HG03565 (cell line): ENCODE measurements at regions not wholly inside any gene's neighbourhood (a gene's known extent, or its start where the extent isn't known, plus 50 kb on each side); places are given as distances from the start of the nearest gene placed in this dataset.
A peak's percentile ranks its signal among the peaks of the same experiment; 100 is the strongest.
"Not testable (repeated sequence)": the region's sequence is repeated elsewhere in the genome, so short reads cannot be mapped to it uniquely, and the experiment has no call there.

ENCODE experiments used
- ATAC-seq: cut with Tn5 transposase; IDR thresholded peaks from one replicate; pipeline ENCODE4 v1.9.1; 2021; ENCODE audit warnings: mild to moderate bottlenecking, moderate library complexity; ENCODE audit not compliant: unreplicated experiment

DNA sequence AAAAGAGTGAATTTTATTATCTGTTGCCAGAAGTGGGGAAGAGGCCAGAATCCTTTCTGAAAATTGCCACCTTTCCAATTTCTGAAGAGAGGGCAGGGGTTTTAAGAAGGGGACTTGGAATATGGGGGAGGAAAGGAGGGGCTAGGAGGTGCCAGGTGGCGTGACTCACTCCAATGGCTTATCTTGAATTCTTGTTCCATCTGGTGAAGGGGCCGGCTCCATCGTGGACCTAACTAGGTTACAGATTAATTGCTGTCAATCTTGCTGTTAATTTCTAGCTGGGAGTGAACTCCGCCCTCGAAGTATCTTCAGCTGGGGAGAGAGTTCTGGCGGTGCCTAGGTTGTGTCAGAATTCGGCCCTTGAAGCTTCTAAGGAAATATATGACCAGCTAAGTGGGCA is 138.7 kb downstream of the YTHDC2 start:
- no peak for ATAC-seq

DNA sequence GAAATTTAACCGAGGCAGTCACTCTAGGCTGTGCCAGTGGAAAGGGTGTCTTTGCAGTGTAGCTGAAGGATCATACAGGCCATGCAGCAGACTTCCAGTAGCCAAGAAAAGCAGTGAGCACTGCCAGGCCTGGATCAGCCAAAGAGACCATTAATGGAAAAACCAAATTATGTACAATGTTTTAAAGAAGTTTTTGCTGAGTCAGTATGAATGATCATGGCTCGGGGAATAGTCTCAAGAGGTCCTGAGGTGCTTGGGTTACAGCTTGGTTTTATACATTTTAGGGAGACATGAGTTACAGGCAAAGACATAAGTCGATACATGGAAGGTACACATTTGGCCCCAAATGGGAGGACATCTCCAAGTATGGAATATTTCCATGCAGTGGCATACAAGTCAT is 141.3 kb downstream of the YTHDC2 start:
- no peak for ATAC-seq

DNA sequence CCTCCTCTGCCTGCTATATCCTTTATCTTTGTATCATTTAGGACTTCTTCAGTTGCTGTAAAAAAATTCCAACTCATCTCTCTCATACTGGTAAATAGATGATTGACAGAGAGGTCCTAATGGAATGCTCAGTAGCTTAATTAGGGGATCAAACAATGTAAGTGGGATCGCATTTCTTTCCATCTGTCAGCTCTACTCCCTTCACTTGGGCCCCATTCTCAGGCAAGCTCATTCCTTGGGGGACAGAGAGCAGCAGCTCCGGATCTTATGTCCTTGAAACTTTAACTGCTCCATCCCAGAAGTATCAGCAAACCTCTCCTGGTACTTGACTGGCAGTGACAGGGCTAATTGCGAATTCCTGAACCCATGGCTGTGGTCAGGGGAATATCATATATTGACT is 146.7 kb downstream of the YTHDC2 start:
- ATAC-seq, result no peak

DNA sequence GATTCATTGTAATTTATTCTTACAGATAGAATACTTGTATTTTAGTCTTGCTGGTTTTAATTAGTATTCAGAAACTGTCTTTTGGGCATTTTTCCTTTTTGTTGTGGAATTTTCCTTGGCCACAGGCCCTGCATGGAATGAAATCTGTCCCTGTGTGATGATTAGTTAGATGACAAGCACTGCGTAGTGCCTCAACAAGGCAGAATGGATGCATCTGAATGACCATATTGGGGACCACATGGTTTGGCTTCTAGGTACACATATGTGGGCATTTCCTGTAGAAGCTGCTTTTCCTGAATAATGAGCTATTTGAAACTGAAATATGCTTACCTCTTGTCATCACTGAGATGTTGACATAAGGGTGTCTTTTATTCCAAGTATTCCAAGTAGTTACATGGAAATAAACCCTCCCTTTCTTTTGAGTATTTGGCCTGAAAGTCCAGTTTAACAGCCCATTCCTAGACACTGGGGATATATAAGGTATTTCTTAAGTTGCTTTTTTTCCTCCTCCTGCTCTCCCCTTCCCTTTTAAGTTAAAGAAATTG is 147.3 kb downstream of the YTHDC2 start:
- ATAC-seq, result no peak

DNA sequence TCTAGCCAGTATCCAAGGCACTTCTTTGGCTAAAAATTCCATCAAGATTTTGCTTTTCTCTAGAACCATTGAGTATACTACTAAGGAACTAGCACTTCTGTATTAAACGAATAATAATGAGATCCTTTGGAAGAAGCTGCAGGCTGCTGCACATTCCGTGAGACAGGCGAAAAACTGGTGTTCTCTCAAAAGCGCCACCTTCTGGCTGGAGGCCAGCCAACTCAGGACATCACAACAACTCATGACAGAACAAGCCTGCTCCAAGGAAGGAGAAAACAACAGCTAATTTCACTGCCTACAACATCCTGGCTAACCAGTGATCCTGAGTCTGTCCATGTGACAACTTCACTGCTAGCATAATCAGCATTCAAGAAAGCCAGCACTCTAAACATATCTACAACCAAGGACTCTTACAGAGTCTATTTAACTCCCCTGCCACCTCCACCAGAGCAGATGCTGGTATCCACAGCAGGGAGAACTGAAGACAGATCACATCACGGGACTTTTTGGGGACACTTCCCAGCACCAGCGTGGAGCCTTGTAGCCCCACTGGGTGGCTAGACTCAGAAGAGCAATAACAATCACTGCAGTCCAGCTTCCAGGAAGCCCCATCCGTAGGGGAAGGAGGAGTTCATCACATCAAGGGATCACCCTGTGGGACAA is 150.5 kb downstream of the YTHDC2 start:
- ATAC-seq, result peak; percentile 60

DNA sequence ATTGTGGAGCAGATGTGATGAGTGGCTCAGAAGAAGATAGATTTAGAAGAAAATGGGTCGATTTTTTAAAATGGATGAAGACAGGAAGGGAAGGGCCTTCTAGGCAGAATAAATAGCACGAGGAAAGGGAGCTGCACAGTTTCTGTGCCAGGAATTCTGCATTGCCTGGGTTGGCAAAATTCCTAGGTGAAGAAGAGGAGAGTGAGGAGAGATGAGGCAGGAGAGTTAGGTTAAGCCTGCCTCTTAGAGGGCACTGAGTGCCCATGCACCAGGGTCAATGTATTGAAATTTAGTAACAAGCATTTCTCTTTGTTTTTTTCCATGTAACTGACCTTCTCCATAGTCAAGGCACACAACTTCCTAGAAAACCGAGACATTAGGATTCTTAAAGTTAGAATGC is 159.5 kb downstream of the YTHDC2 start:
- no peak for ATAC-seq

DNA sequence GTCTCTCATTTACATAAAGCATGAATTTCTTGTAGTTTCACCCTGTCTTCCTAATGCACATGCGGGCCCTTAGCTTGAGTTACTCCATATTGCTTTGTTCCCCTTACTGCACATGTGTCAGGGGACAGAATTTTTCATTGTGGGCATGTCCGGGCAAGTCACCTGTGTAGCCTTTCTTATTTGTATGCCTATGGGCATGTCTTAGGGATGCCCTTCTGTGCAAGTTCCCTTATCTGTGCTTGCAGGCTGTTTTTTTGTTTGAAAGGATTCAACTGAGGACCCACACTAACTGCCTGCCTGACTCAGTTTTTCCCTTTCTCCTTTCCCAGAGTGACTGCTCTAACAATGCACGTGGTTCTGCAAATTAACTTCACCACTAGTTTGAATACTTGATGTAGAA is 161.7 kb downstream of the YTHDC2 start:
- no peak for ATAC-seq

DNA sequence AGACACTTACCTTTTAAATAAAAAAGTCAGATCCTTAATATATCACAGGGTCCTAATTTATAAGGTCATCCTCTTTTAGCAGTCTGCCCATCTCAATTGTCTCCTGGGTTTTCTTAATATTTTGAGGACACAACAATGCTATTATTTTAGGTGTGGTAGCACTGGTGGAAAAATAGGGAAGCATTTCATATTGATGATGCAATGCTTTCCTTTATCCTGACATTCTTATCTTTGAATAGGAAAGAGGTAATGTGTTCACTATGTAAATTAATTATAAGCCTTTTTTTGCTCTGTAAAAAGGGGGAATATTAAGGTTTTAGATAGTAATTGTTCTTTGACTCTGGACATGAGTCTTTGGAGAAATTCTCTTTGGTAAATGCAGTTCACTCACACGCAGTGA is 164.7 kb downstream of the YTHDC2 start:
- ATAC-seq, result no peak

DNA sequence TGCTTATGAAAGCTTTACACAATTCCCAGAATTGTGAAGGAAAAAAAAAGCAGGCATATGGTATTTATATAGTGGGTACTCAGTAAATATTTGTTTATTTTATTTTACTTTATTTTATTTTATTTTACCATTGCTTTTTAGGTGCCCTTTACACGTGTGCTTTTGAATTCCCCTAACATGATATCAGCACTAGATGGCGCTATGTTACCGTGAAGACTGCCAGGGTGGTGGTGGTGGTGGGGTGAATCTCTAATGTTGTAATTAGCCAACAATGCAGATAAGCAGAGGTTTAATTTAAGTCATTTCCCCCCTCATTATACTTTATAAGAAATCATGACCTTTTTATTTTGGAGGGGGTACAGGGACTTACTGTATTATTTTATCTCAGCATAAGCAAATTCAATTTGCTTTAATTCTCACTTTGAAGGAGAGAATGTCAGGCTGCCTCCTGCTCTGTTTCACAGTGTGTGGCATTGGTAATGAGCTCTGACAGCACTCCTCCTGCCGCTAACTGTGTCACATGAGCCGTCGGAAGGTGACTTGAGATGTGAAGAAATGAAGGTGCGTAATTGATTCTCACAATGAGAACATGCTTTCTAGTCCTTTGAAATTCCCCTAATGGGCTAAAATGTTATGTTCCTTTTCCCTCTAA is 165.6 kb downstream of the YTHDC2 start:
- peak; percentile 69 for ATAC-seq

DNA sequence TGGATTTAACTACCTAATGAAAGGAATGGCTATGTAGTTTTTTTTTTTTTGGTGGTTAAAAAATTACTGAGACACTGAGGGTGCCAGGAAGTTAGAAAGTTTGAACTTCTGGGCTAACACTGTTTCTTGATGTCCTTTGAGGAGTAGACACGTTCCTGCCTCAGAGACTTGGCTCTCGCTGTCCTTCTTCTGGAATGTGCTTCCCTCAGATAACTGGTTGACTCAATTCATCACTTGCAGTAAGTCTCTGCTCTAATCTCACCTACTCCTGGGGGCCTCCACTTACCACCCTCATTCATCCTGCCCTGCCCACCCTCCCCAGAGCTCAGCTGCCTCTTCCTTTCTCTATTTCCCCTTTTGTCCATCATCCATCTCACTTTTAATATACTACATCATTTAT is 167.0 kb downstream of the YTHDC2 start:
- no peak for ATAC-seq

DNA sequence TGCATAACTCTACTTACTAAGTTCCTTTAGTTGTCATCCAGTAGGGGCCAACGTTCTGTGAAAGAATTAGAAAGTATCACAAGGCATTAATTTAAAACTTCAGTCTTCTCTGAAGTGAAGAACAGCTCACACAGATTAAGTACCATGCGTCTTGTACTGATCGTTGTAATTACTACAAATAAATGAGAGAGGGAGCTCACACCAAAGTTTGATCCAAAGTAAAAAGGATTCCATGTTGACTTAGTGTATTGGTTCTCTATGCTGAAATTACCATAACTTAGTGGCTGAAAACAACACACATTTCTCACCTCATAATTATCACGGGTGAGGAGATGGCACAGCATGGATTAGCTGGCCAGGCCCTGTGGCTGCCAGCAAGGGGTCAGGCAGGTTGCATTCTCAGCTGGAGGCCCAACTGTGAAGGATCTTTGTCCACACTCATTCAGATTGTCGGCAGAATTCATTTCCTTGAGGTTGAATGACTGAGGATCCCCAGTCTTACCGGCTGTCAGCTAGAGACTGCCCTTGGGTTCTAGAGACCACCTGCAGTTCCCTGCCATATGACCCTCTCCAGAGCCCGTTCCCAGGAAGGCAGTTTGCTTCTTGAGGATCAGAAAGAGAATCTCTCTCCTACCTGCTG is 169.1 kb downstream of the YTHDC2 start:
- ATAC-seq, result no peak

DNA sequence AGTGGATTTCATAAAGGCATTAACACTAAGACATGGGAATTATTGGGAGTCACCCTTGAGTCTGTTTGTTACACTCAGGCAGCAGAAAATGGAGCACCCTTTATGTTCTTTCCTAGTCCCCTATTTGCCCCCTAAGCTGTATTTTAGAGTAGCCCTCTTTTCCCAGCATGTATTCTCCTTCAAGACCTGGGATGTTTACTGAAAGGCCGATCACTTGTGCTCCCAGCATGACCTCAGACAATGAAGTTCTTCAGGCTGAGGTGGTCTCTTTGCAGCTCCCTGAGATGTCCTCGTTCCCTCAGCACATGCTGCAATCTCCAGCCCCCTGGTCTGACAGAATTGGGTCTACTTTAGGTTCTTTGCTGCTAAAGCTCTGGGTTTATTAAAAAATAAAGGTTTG is 169.7 kb downstream of the YTHDC2 start:
- ATAC-seq, result no peak

DNA sequence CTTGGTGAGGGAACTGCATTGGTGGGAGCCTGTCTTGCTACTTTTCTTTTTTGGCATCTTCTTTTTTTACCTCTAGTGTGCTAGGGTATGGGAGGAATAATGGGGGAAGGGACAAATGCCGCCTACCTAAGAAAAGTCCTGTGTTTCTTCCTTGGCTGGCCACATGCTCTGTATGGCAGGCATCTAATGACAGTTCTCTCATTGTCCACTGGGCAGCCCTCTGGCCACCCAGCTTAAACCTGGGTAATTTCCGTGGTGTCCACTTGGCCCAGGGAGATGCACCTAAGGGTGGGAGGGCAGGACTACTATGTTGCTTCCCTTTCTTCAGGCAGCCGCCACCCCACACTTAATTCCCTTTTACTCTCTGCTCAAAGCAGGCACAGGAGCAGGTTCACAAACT is 173.1 kb downstream of the YTHDC2 start:
- no peak for ATAC-seq

DNA sequence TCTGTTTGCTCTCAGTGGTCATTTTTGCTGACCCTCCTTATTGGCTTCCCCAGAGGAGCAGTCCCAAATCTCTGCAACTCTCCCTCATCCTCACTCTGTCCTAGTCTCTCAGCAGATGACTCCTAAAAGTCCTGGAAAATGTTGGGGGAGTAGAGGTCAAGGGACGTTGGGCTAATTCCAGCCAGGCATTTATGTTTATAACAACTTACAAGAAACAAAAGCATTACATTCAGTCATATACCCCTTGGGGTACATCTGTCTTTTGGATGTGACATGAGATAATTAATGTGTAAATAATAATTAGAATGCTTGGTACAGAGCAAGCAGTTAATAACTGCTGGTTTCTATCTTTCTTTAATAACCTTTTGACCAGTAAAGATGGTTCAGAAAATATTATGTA is 176.2 kb downstream of the YTHDC2 start:
- ATAC-seq, result no peak

DNA sequence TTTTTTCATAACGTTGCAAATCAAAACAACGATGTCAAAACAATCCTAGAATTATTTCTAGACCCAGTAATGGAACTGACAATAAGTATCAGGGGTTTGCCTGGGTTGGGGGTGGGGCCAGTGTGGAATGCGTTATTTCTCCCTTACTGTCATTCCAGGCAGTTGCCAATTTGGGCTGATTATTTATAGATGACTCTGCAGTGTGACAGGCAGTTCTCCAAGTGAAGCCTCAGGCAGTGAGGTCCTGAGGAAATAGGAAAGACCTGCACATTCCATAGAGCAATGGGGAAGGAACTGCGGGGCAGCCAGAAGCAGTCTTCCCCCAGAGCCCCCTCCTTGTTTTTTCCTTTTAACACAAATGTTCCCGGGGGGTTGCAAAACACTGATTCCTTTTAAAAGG is 179.0 kb downstream of the YTHDC2 start:
- ATAC-seq, result no peak

DNA sequence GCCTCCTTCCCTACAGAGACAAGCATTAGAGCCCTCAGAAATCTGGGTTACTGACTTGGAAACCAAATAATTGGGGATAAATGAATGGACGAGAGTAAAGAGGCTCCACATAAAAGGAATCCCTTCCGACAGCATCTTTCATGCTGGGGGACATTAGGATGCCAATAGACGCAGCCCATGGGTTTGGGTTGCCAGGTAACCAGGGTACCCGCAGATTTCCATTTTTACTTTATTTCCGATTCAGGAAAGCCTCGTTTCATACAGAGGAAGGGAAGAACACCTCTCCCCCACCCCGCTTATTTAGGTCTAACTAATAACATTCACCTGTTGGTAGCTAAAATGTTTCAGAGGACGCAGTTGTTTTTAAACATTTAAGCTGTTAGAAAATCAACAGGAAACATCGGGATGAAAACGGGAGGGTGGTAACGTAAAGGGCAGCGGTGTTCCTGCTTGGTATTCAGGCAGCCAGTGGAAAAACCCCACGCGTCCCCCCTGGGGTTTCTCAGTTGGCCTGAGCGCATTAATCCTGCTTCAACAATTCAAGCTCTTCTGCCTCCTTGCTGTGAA is 179.5 kb downstream of the YTHDC2 start:
- ATAC-seq, result no peak

DNA sequence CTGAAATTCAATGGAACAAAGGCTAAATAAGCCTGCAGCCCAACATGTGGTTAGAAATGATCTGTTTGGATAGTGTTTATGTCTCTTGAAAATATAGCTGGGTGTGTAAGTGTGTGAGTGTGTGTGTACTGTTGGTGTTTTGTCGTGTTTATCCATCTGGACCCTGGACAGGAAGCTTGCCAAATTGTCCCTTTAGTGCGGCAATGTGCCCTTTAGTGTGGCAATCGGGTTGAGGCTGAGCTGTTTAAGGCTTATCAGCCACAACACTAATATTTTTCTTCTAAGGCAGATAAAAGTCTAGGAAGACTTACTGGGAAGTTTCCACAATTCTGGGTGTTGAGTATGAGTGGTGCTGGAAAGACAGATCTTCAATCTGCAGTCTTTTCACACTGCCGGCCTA is 180.2 kb downstream of the YTHDC2 start:
- ATAC-seq, result no peak

DNA sequence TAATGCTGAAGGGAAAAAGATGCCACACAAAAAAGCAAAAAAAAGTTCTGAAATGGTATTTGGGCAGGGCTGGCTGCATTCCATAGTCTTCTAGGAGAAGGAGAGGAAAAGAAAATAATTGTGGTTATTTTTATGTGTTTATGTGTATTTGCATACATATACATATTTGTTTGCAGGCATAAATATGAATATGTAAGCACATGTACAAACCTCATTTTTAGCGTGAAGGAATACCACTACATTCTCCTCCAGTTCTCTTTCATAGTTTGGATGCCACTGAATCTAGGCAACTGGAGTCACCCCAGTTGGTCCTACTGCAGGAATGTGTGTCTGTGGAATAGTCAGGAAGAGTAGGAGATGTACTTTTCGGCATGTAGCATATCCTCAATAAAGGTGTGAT is 181.1 kb downstream of the YTHDC2 start:
- ATAC-seq, result no peak

DNA sequence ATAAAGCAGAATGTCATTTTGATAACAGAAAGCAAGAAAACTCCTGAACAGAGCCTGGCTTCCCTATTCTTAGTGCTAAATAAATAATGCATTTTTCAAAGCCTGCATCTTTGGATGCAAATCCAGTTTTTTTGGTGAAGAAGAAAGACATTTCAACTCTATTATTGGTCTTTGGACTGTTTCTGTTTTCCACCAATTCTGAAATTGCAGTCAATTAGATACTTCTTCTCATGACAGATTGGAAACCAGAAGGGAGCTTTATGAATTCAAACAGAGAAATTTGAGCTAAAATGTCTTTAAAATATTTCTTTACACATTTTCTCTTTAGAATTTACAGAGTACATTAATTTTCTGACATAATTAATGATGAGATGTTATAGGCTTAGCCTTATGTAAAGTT is 189.8 kb downstream of the YTHDC2 start:
- ATAC-seq, result no peak

DNA sequence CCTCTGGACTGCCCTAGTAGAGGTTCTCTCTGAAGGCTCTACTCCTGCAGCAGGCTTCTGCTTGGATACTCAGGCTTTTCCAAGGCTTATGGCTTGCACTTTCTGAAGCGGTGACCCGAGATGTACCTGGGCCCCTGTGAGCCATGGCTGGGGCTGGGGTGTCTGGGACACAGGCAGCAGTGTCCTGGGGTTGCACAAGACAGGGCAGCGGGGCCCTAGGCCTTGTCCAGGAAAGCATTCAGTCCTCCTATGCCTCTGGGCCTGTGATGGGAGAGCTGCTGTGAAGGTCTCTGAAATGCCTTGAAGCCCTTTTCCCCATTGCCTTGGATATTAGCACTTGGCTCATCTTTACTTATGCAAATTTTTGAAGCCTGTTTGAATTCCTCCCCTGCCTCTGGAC is 192.2 kb downstream of the YTHDC2 start:
- ATAC-seq, result no peak

DNA sequence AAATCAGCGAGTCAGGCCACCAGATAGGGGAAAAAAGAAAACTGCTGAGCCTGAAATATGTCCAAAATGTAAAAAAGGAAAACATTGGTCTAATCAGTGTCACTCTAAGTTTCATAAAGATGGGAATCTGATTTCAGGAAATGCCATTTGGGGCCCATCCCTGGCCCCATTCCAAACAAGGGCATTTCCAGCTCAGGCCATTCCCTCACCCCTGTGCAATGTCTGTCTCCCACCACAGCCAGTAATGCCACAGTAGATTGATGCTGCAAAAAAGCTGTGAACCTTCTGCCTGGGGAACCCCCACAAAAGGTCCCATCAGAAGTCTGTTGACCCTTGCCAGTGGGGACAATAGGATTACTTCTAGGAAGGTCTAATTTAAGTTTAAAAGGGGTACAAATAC is 199.6 kb downstream of the YTHDC2 start:
- ATAC-seq, result no peak

DNA sequence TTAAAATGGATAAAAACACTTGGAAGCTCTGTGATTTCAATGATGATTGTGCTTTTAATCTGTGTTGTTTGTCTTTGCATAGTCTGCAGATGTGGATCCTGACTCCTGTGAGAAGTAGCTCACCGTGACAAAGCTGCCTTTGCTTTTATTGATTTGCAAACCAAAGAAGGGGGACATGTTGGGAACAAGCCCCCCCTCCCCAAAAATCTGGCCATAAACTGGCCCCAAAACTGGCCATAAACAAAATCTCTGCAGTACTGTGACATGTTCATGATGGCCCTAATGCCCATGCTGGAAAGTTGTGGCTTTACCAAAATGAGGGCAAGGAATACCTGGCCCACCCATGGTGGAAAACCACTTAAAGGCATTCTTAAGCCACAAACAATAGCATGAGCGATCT is 202.4 kb downstream of the YTHDC2 start:
- ATAC-seq, result not testable (repeated sequence)
